ENCODE measurements at regions not wholly inside any gene's neighbourhood (a gene's known extent, or its start where the extent isn't known, plus 50 kb on each side); places are given as distances from the start of the nearest gene placed in this dataset.

DNA sequence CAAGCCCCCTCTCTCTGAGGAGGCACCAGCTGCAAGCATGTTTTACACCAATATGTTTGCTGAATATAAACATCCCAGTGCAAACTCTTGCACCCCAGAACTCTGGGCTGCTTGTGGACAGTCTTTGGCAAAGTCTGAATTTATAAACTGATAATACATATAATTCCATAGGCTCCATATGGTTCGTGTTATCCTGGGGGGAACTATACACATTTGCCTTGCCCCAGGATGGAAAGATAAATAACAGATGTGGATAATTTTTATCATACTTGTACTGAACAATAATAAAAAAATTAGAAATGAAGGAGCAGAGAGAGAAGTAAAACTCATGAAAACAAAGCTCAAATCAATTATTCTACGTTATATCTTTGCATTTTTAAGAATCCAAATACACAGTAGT, 50.6 kb upstream of the GAS1 start (continued):
- no peak for TF ChIP-seq EZH2 (IDR thresholded peaks at IDR 0.05)

DNA sequence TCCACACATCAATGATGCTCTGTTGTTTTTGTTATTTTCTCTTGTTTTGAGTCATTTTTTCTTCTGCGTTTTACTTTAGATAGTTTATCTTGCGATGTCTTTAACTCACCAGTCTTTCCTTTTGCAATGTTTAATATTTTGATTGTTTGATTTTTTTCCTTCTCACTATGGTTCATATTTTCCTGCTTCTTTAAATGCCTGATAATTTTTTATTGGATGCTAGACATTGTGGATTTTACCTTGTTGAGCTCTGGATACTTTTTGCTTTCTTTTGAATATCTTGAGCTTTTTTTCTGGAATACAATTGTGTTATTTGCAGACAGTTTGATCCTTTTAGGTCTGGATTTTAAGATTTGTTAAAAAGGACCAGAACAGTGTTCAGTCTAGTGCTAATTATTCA, 55.2 kb upstream of the GAS1 start:
- no peaks in the 10 kb centered on the region for H3K9me3 ChIP-seq (ENCODE audit: control insufficient read depth in 1 of 2, insufficient read depth in 1 of 2, low read depth in 1 of 2, low read length in 2 of 2)
- no peak for ATAC-seq
- CTCF ChIA-PET: no interaction called here
- TF ChIP-seq JUND (IDR thresholded peaks at IDR 0.05) (no peak), SIN3A (IDR thresholded peaks at IDR 0.05; ENCODE audit: low read depth) (no peak), FOSL1 (IDR thresholded peaks at IDR 0.05; ENCODE audit: low read depth) (no peak), CBX3 (IDR thresholded peaks at IDR 0.05; ENCODE audit: low read depth) (no peak), SRF (IDR thresholded peaks at IDR 0.05; ENCODE audit: low read depth) (no peak), ZNF274 (IDR thresholded peaks at IDR 0.05; ENCODE audit: low read depth, low read length) (no peak), SP1 (IDR thresholded peaks at IDR 0.05; ENCODE audit: low read depth) (no peak)
- TF ChIP-seq, protein P1, sequence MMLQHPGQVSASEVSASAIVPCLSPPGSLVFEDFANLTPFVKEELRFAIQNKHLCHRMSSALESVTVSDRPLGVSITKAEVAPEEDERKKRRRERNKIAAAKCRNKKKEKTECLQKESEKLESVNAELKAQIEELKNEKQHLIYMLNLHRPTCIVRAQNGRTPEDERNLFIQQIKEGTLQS (IDR thresholded peaks at IDR 0.05): no peak
- TF ChIP-seq, protein P2, sequence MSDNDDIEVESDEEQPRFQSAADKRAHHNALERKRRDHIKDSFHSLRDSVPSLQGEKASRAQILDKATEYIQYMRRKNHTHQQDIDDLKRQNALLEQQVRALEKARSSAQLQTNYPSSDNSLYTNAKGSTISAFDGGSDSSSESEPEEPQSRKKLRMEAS (IDR thresholded peaks at IDR 0.05): no peak
- TF ChIP-seq, protein P3, sequence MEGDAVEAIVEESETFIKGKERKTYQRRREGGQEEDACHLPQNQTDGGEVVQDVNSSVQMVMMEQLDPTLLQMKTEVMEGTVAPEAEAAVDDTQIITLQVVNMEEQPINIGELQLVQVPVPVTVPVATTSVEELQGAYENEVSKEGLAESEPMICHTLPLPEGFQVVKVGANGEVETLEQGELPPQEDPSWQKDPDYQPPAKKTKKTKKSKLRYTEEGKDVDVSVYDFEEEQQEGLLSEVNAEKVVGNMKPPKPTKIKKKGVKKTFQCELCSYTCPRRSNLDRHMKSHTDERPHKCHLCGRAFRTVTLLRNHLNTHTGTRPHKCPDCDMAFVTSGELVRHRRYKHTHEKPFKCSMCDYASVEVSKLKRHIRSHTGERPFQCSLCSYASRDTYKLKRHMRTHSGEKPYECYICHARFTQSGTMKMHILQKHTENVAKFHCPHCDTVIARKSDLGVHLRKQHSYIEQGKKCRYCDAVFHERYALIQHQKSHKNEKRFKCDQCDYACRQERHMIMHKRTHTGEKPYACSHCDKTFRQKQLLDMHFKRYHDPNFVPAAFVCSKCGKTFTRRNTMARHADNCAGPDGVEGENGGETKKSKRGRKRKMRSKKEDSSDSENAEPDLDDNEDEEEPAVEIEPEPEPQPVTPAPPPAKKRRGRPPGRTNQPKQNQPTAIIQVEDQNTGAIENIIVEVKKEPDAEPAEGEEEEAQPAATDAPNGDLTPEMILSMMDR (IDR thresholded peaks at IDR 0.05 in 2 of 3, conservative IDR thresholded peaks at IDR 0.05 in 1 of 3; ENCODE audit: borderline replicate concordance in 1 of 3, insufficient read depth in 1 of 3, low read depth in 2 of 3, low read length in 2 of 3): no peak
- TF ChIP-seq, protein P4, sequence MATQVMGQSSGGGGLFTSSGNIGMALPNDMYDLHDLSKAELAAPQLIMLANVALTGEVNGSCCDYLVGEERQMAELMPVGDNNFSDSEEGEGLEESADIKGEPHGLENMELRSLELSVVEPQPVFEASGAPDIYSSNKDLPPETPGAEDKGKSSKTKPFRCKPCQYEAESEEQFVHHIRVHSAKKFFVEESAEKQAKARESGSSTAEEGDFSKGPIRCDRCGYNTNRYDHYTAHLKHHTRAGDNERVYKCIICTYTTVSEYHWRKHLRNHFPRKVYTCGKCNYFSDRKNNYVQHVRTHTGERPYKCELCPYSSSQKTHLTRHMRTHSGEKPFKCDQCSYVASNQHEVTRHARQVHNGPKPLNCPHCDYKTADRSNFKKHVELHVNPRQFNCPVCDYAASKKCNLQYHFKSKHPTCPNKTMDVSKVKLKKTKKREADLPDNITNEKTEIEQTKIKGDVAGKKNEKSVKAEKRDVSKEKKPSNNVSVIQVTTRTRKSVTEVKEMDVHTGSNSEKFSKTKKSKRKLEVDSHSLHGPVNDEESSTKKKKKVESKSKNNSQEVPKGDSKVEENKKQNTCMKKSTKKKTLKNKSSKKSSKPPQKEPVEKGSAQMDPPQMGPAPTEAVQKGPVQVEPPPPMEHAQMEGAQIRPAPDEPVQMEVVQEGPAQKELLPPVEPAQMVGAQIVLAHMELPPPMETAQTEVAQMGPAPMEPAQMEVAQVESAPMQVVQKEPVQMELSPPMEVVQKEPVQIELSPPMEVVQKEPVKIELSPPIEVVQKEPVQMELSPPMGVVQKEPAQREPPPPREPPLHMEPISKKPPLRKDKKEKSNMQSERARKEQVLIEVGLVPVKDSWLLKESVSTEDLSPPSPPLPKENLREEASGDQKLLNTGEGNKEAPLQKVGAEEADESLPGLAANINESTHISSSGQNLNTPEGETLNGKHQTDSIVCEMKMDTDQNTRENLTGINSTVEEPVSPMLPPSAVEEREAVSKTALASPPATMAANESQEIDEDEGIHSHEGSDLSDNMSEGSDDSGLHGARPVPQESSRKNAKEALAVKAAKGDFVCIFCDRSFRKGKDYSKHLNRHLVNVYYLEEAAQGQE (IDR thresholded peaks at IDR 0.05; ENCODE audit: low read depth): no peak
- no TSS peak for BruUV-seq (replicated peaks)
- H3K4me1 ChIP-seq (ENCODE audit: control insufficient read depth in 1 of 2, insufficient read depth in 2 of 2, low read length in 2 of 2): no peaks in the 10 kb centered on the region
- intact Hi-C loops (cut with micrococcal nuclease): no loop called here
- H2AFZ ChIP-seq (ENCODE audit: low read depth, low read length, poor library complexity, severe bottlenecking): no peak overlapping the region
- POLR2A ChIA-PET: no interaction called here
- H3K27me3 ChIP-seq (ENCODE audit: insufficient read depth, low read length): 0 out of 2 replicates have a peak, but pooled peaks cover 15% of the 10 kb centered on the region
- H3K9me2 ChIP-seq (ENCODE audit: insufficient read depth): no peaks in the 10 kb centered on the region
- no peak overlapping the region for H3K4me3 ChIP-seq (replicated peaks in 1 of 2; ENCODE audit: low read depth in 1 of 2, low read length in 2 of 2)
- H3K9ac ChIP-seq (ENCODE audit: low read length): no peak overlapping the region
- RAD21 ChIA-PET (ENCODE audit: low non-redundant PET in 1 of 2, low total read pairs in 2 of 2, uncharacterized antibody in 2 of 2, unreplicated experiment in 2 of 2): no interaction called here
- H3K36me3 ChIP-seq (ENCODE audit: control insufficient read depth in 1 of 2, insufficient read depth in 2 of 2, low read length in 2 of 2): no peaks in the 10 kb centered on the region
- no peak overlapping the region for H3K4me2 ChIP-seq (ENCODE audit: low read length)
- H4K20me1 ChIP-seq (ENCODE audit: insufficient read depth): no peaks in the 10 kb centered on the region; the same call in 1 of the 2 replicates
- DNase-seq (ENCODE audit: low read depth, low spot score): no peak
- H3K79me2 ChIP-seq (ENCODE audit: insufficient read depth, low read length): no peaks in the 10 kb centered on the region
- H3K27ac ChIP-seq (ENCODE audit: low read depth, low read length): no peak overlapping the region

Measured in HCT116 (cell line).